ENCODE measurements at regions not wholly inside any gene's neighbourhood (a gene's known extent, or its start where the extent isn't known, plus 50 kb on each side); places are given as distances from the start of the nearest gene placed in this dataset.

GRCh38 chr10:113333313-113333712, 219.5 kb upstream of the HABP2 start:
- Histone ChIP-seq H3K79me2 (ENCODE audit: insufficient read depth, low read depth, low read length) (no peaks in the 10 kb centered on the region), H3K4me1 (ENCODE audit: insufficient read depth, low read length, poor library complexity, severe bottlenecking) (no peaks in the 10 kb centered on the region), H2AFZ (ENCODE audit: low read length) (no peak overlapping the region), H3K4me2 (ENCODE audit: low read length) (no peak overlapping the region), H3K36me3 (ENCODE audit: insufficient read depth, low read length) (no peaks in the 10 kb centered on the region), H4K20me1 (ENCODE audit: insufficient read depth, low read length) (no peaks in the 10 kb centered on the region), H3K9me2 (ENCODE audit: insufficient read depth, low read length) (no peaks in the 10 kb centered on the region), H3K4me3 (ENCODE audit: low read depth, low read length, poor library complexity, severe bottlenecking) (no peak overlapping the region), H3K27ac (ENCODE audit: low read depth, low read length, poor library complexity, severe bottlenecking) (no peak overlapping the region), H3K9me3 (ENCODE audit: low read length) (no peaks in the 10 kb centered on the region)
- TF ChIP-seq EZH2phosphoT487 (IDR thresholded peaks at IDR 0.05; ENCODE audit: borderline replicate concordance, low read depth, low read length), result no peak
- no peak for TF ChIP-seq CTCF (conservative IDR thresholded peaks at IDR 0.05; ENCODE audit: low read length)
- POLR2A ChIA-PET, result no interaction called here
- intact Hi-C loops (cut with micrococcal nuclease; ENCODE audit: unreplicated experiment), result no loop called here
- no TSS peak for BruUV-seq (replicated peaks)
- CTCF ChIA-PET (ENCODE audit: unreplicated experiment), result no interaction called here
- DNase-seq (ENCODE audit: low spot score), result no peak

- POLR2A ChIA-PET, result no interaction called here
- Histone ChIP-seq H3K4me3 (ENCODE audit: low read depth, low read length, poor library complexity, severe bottlenecking) (no peak overlapping the region), H3K27ac (ENCODE audit: low read depth, low read length, poor library complexity, severe bottlenecking) (no peak overlapping the region), H3K4me2 (ENCODE audit: low read length) (no peak overlapping the region), H3K79me2 (ENCODE audit: insufficient read depth, low read depth, low read length) (no peaks in the 10 kb centered on the region), H4K20me1 (ENCODE audit: insufficient read depth, low read length) (no peaks in the 10 kb centered on the region), H3K9me2 (ENCODE audit: insufficient read depth, low read length) (no peaks in the 10 kb centered on the region), H3K36me3 (ENCODE audit: insufficient read depth, low read length) (no peaks in the 10 kb centered on the region), H3K4me1 (ENCODE audit: insufficient read depth, low read length, poor library complexity, severe bottlenecking) (no peaks in the 10 kb centered on the region), H3K9me3 (ENCODE audit: low read length) (no peaks in the 10 kb centered on the region), H2AFZ (ENCODE audit: low read length) (no peak overlapping the region)
- intact Hi-C loops (cut with micrococcal nuclease; ENCODE audit: unreplicated experiment), result no loop called here
- BruUV-seq (replicated peaks), result no TSS peak
- no peak for DNase-seq (ENCODE audit: low spot score)
- CTCF ChIA-PET (ENCODE audit: unreplicated experiment), result no interaction called here
- no peak for TF ChIP-seq EZH2phosphoT487 (IDR thresholded peaks at IDR 0.05; ENCODE audit: borderline replicate concordance, low read depth, low read length)
- TF ChIP-seq CTCF (conservative IDR thresholded peaks at IDR 0.05; ENCODE audit: low read length), result no peak
These were observed 217.3 kb upstream of the HABP2 start for GRCh38 chr10:113335592-113335991.

GRCh38 chr10:113336549-113337130, 216.2 kb upstream of the HABP2 start:
- H3K4me3 ChIP-seq (ENCODE audit: low read depth, low read length, poor library complexity, severe bottlenecking), result no peak overlapping the region
- TF ChIP-seq CTCF (conservative IDR thresholded peaks at IDR 0.05; ENCODE audit: low read length) (no peak), EZH2phosphoT487 (IDR thresholded peaks at IDR 0.05; ENCODE audit: borderline replicate concordance, low read depth, low read length) (no peak)
- H3K79me2 ChIP-seq (ENCODE audit: insufficient read depth, low read depth, low read length), result no peaks in the 10 kb centered on the region
- no peaks in the 10 kb centered on the region for H3K9me2 ChIP-seq (ENCODE audit: insufficient read depth, low read length)
- ChIA-PET POLR2A (no interaction called here), CTCF (ENCODE audit: unreplicated experiment) (interaction anchor here (0.5 kb wide), 1 partner anchor 64 kb away, joined by 4 read pairs; no protein-coding TSS in a partner anchor)
- no peak overlapping the region for H3K4me2 ChIP-seq (ENCODE audit: low read length)
- H3K27ac ChIP-seq (ENCODE audit: low read depth, low read length, poor library complexity, severe bottlenecking), result no peak overlapping the region
- intact Hi-C loops (cut with micrococcal nuclease; ENCODE audit: unreplicated experiment), result no loop called here
- no peak for DNase-seq (ENCODE audit: low spot score)
- no peak overlapping the region for H2AFZ ChIP-seq (ENCODE audit: low read length)
- H3K4me1 ChIP-seq (ENCODE audit: insufficient read depth, low read length, poor library complexity, severe bottlenecking), result no peaks in the 10 kb centered on the region
- no peaks in the 10 kb centered on the region for H4K20me1 ChIP-seq (ENCODE audit: insufficient read depth, low read length)
- no peaks in the 10 kb centered on the region for H3K9me3 ChIP-seq (ENCODE audit: low read length)
- BruUV-seq (replicated peaks), result no TSS peak
- no peaks in the 10 kb centered on the region for H3K36me3 ChIP-seq (ENCODE audit: insufficient read depth, low read length)
